MM.1S (cell line): ENCODE measurements at regions not wholly inside any gene's neighbourhood (a gene's known extent, or its start where the extent isn't known, plus 50 kb on each side); places are given as distances from the start of the nearest gene placed in this dataset.
"Not testable (repeated sequence)": the region's sequence is repeated elsewhere in the genome, so short reads cannot be mapped to it uniquely, and the experiment has no call there.

Experiments used
- DNase-seq: peaks from one replicate; pipeline ENCODE4 v3.0.0-alpha.2; 2015
- H2AFZ ChIP-seq: fragments of 300-600 bp; sonication (generic); 2 replicates; pipeline ENCODE4 v1.6.0; 2016; ENCODE audit warnings: antibody characterized with exemption, low read length
- H3F3A ChIP-seq: fragments of 300-600 bp; sonication (generic); 2 replicates; pipeline ENCODE4 v1.6.1; 2016; ENCODE audit warnings: mild to moderate bottlenecking, antibody characterized with exemption, low read length, moderate library complexity, mixed read lengths; ENCODE audit not compliant: insufficient read depth
- H3K27ac ChIP-seq: fragments of 300-600 bp; sonication (generic); 2 replicates; pipeline ENCODE4 v1.5.1; 2016; ENCODE audit warnings: mild to moderate bottlenecking, low read length
- H3K27me3 ChIP-seq: fragments of 300-600 bp; sonication (generic); replicated peaks from 2 replicates; pipeline ENCODE4 v1.6.0; 2016; ENCODE audit warnings: low read length; ENCODE audit not compliant: insufficient read depth
- H3K36me3 ChIP-seq: fragments of 300-600 bp; sonication (generic); replicated peaks from 2 replicates; pipeline ENCODE4 v1.6.1; 2016; ENCODE audit warnings: mild to moderate bottlenecking, low read length, mixed read lengths; ENCODE audit not compliant: insufficient read depth
- H3K4me1 ChIP-seq: fragments of 300-600 bp; sonication (generic); 2 replicates; pipeline ENCODE4 v1.6.1; 2016; ENCODE audit warnings: low read length, mixed read lengths
- H3K4me2 ChIP-seq: fragments of 300-600 bp; sonication (generic); 2 replicates; pipeline ENCODE4 v1.6.0; 2016; ENCODE audit warnings: low read depth, low read length
- H3K4me3 ChIP-seq: fragments of 300-600 bp; sonication (generic); 2 replicates; pipeline ENCODE4 v1.5.1; 2016; ENCODE audit warnings: low read length, mixed read lengths
- H3K79me2 ChIP-seq: fragments of 300-600 bp; sonication (generic); 2 replicates; pipeline ENCODE4 v1.6.1; 2016; ENCODE audit warnings: mixed run types, low read length, mixed read lengths
- H3K9ac ChIP-seq: fragments of 300-600 bp; sonication (generic); 2 replicates; pipeline ENCODE4 v1.6.1; 2016; ENCODE audit warnings: low read length, mixed read lengths
- H3K9me2 ChIP-seq: fragments of 300-600 bp; sonication (generic); replicated peaks from 2 replicates; pipeline ENCODE4 v1.6.1; 2016; ENCODE audit warnings: mild to moderate bottlenecking, low read length, mixed read lengths; ENCODE audit not compliant: insufficient read depth
- H3K9me3 ChIP-seq: fragments of 300-600 bp; sonication (generic); replicated peaks from 2 replicates; pipeline ENCODE4 v1.6.1; 2016; ENCODE audit warnings: mild to moderate bottlenecking, low read length, mixed read lengths; ENCODE audit not compliant: insufficient read depth
- H4K20me1 ChIP-seq: fragments of 300-600 bp; sonication (generic); 2 replicates; pipeline ENCODE4 v1.6.1; 2016; ENCODE audit warnings: mild to moderate bottlenecking, low read length, moderate library complexity, mixed read lengths; ENCODE audit not compliant: insufficient read depth
- CTCF ChIP-seq: fragments of 300-600 bp; sonication (generic); IDR thresholded peaks from 2 replicates; pipeline ENCODE4 v1.5.1; 2016; ENCODE audit warnings: antibody characterized with exemption, low read length, mixed read lengths
- EZH2 ChIP-seq: fragments of 300-600 bp; sonication (generic); optimal IDR thresholded peaks from 2 replicates; pipeline ENCODE3; 2017; ENCODE audit warnings: low read depth, mild to moderate bottlenecking, antibody characterized with exemption, low read length, mixed read lengths
- EZH2phosphoT487 ChIP-seq: fragments of 300-600 bp; sonication (generic); IDR thresholded peaks from 2 replicates; pipeline ENCODE4 v1.6.1; 2018; ENCODE audit warnings: antibody characterized with exemption, low read length

- no peaks in the 10 kb centered on the region for H3K4me1 ChIP-seq
- no peaks in the 10 kb centered on the region for H3K9me3 ChIP-seq
- no peak overlapping the region for H3K27ac ChIP-seq
- no peak overlapping the region for H3K4me2 ChIP-seq
- DNase-seq, result no peak
- no peaks in the 10 kb centered on the region for H4K20me1 ChIP-seq
- no peaks in the 10 kb centered on the region for H3K9me2 ChIP-seq
- no peaks in the 10 kb centered on the region for H3F3A ChIP-seq
- no peaks in the 10 kb centered on the region for H3K27me3 ChIP-seq
- no peak for TF ChIP-seq EZH2
- no peak for TF ChIP-seq EZH2phosphoT487
- no peak for TF ChIP-seq CTCF
- no peaks in the 10 kb centered on the region for H3K79me2 ChIP-seq
- H2AFZ ChIP-seq, result no peak overlapping the region
- no peaks in the 10 kb centered on the region for H3K36me3 ChIP-seq
- H3K4me3 ChIP-seq, result no peak overlapping the region
- H3K9ac ChIP-seq, result no peak overlapping the region
Observed at GRCh38 chr6:82461536-82461935, 97.9 kb downstream of the TPBG start.

GRCh38 chr6:82467338-82467737, 103.7 kb downstream of the TPBG start:
- Histone ChIP-seq H3K9me3 (no peaks in the 10 kb centered on the region), H3K79me2 (no peaks in the 10 kb centered on the region), H3K27me3 (no peaks in the 10 kb centered on the region), H3K27ac (no peak overlapping the region), H2AFZ (no peak overlapping the region), H4K20me1 (no peaks in the 10 kb centered on the region), H3K36me3 (no peaks in the 10 kb centered on the region), H3K4me1 (no peaks in the 10 kb centered on the region; the same call in 1 of the 2 replicates), H3K4me3 (no peak overlapping the region), H3K4me2 (no peak overlapping the region), H3K9me2 (no peaks in the 10 kb centered on the region), H3F3A (no peaks in the 10 kb centered on the region), H3K9ac (no peak overlapping the region)
- no peak for DNase-seq
- TF ChIP-seq EZH2phosphoT487, result no peak
- TF ChIP-seq EZH2, result no peak
- TF ChIP-seq CTCF, result no peak

- H3K27ac ChIP-seq, H3K9ac ChIP-seq, H3F3A ChIP-seq, H3K36me3 ChIP-seq, H3K79me2 ChIP-seq, H3K4me2 ChIP-seq, H4K20me1 ChIP-seq, H3K9me2 ChIP-seq, H3K4me3 ChIP-seq, H2AFZ ChIP-seq, DNase-seq, H3K9me3 ChIP-seq, H3K27me3 ChIP-seq, H3K4me1 ChIP-seq: not testable (repeated sequence)
Observed at GRCh38 chr6:82470123-82470522, 106.5 kb downstream of the TPBG start.

GRCh38 chr6:82475106-82475505, 111.5 kb downstream of the TPBG start:
- not testable (repeated sequence) for H3K4me2 ChIP-seq, H3K9me2 ChIP-seq, DNase-seq, H3K4me1 ChIP-seq, H3K27ac ChIP-seq, H3K79me2 ChIP-seq, H3K4me3 ChIP-seq, H2AFZ ChIP-seq, H3K36me3 ChIP-seq, H3K9me3 ChIP-seq, H3K9ac ChIP-seq, H3K27me3 ChIP-seq, H4K20me1 ChIP-seq, H3F3A ChIP-seq
